H9 (cell line): ENCODE measurements at regions not wholly inside any gene's neighbourhood (a gene's known extent, or its start where the extent isn't known, plus 50 kb on each side); places are given as distances from the start of the nearest gene placed in this dataset.

Experiments
- DNase-seq: peaks from one replicate; pipeline ENCODE4 v3.0.0-alpha.2; 2017
- H2AFZ ChIP-seq: one replicate; pipeline ENCODE4 v1.6.1; 2013; ENCODE audit warnings: mild to moderate bottlenecking, low read length, control low read depth, moderate library complexity
- H2AK5ac ChIP-seq: 2 replicates; pipeline ENCODE4 v1.6.1; 2013; ENCODE audit warnings: low read length, control low read depth, mixed read lengths; ENCODE audit not compliant: insufficient read length
- H2BK120ac ChIP-seq: one replicate; pipeline ENCODE4 v1.6.1; 2013; ENCODE audit warnings: low read depth, mild to moderate bottlenecking, low read length, control low read depth, inconsistent platforms; ENCODE audit not compliant: poor library complexity, severe bottlenecking
- H2BK12ac ChIP-seq: 2 replicates; pipeline ENCODE4 v1.6.1; 2013; ENCODE audit warnings: low read length, control low read depth, mixed read lengths, low read depth; ENCODE audit not compliant: insufficient read length
- H2BK15ac ChIP-seq: 2 replicates; pipeline ENCODE4 v1.6.1; 2013; ENCODE audit warnings: low read depth, low read length, control low read depth
- H2BK20ac ChIP-seq: one replicate; pipeline ENCODE4 v1.6.1; 2013; ENCODE audit warnings: low read depth, mild to moderate bottlenecking, low read length, control low read depth, inconsistent platforms; ENCODE audit not compliant: poor library complexity, severe bottlenecking
- H2BK5ac ChIP-seq: 2 replicates; pipeline ENCODE4 v1.6.1; 2013; ENCODE audit warnings: low read length, control low read depth, mixed read lengths; ENCODE audit not compliant: insufficient read length
- H3K14ac ChIP-seq: 2 replicates; pipeline ENCODE4 v1.6.1; 2013; ENCODE audit warnings: low read length, control low read depth; ENCODE audit not compliant: insufficient read depth
- H3K18ac ChIP-seq: 2 replicates; pipeline ENCODE4 v1.6.1; 2013; ENCODE audit warnings: low read depth, mild to moderate bottlenecking, mixed read lengths, low read length, control low read depth; ENCODE audit not compliant: insufficient read length
- H3K23ac ChIP-seq: 2 replicates; pipeline ENCODE4 v1.6.1; 2013; ENCODE audit warnings: low read length, control low read depth, mixed read lengths, low read depth; ENCODE audit not compliant: insufficient read length
- H3K23me2 ChIP-seq: 2 replicates; pipeline ENCODE4 v1.6.1; 2013; ENCODE audit warnings: low read depth, mild to moderate bottlenecking, mixed read lengths, low read length, control low read depth; ENCODE audit not compliant: insufficient read length, poor library complexity, severe bottlenecking
- H3K27ac ChIP-seq: 2 replicates; pipeline ENCODE4 v1.5.1; 2013; ENCODE audit warnings: low read length, control low read depth, mixed read lengths, low read depth; ENCODE audit not compliant: insufficient read length
- H3K27me3 ChIP-seq: 2 replicates; pipeline ENCODE4 v1.6.1; 2013; ENCODE audit warnings: low read length, control low read depth, inconsistent platforms; ENCODE audit not compliant: insufficient read depth
- H3K4ac ChIP-seq: 2 replicates; pipeline ENCODE4 v1.6.1; 2013; ENCODE audit warnings: low read depth, mild to moderate bottlenecking, control low read depth, inconsistent platforms, low read length, moderate library complexity
- H3K4me1 ChIP-seq: 2 replicates; pipeline ENCODE4 v1.6.1; 2013; ENCODE audit warnings: low read length, control low read depth, inconsistent platforms; ENCODE audit not compliant: insufficient read depth
- H3K4me2 ChIP-seq: 2 replicates; pipeline ENCODE4 v1.6.1; 2013; ENCODE audit warnings: low read length, control low read depth, mixed read lengths; ENCODE audit not compliant: insufficient read length, insufficient read depth
- H3K56ac ChIP-seq: 2 replicates; pipeline ENCODE4 v1.6.1; 2013; ENCODE audit warnings: low read depth, mild to moderate bottlenecking, mixed read lengths, low read length, control low read depth; ENCODE audit not compliant: insufficient read length
- H3K79me1 ChIP-seq: 2 replicates; pipeline ENCODE4 v1.6.1; 2013; ENCODE audit warnings: low read depth, mild to moderate bottlenecking, moderate library complexity, low read length, control low read depth, inconsistent platforms; ENCODE audit not compliant: insufficient read depth, poor library complexity, severe bottlenecking
- H3K79me2 ChIP-seq: 2 replicates; pipeline ENCODE4 v1.6.1; 2013; ENCODE audit warnings: low read length, control low read depth, inconsistent platforms; ENCODE audit not compliant: insufficient read depth
- H3K9ac ChIP-seq: 2 replicates; pipeline ENCODE4 v1.6.1; 2013; ENCODE audit warnings: low read length, control low read depth, mixed read lengths; ENCODE audit not compliant: insufficient read length; ENCODE audit errors: extremely low read depth
- H3K9me3 ChIP-seq: one replicate; pipeline ENCODE4 v1.6.1; 2013; ENCODE audit warnings: low read depth, low read length, inconsistent platforms; ENCODE audit not compliant: control insufficient read depth
- H3T11ph ChIP-seq: one replicate; pipeline ENCODE4 v1.6.1; 2013; ENCODE audit warnings: mild to moderate bottlenecking, low read length, control low read depth, inconsistent platforms
- H4K20me1 ChIP-seq: one replicate; pipeline ENCODE4 v1.6.1; 2013; ENCODE audit not compliant: control insufficient read depth, insufficient read length, insufficient read depth
- H4K5ac ChIP-seq: 2 replicates; pipeline ENCODE4 v1.6.1; 2013; ENCODE audit warnings: low read depth, mild to moderate bottlenecking, mixed read lengths, low read length, control low read depth; ENCODE audit not compliant: insufficient read length
- H4K8ac ChIP-seq: replicated peaks from 2 replicates; pipeline ENCODE4 v1.6.1; 2013; ENCODE audit warnings: low read length, control low read depth, mixed read lengths, low read depth; ENCODE audit not compliant: insufficient read length
- H4K91ac ChIP-seq: 2 replicates; pipeline ENCODE4 v1.6.1; 2013; ENCODE audit warnings: low read depth, mild to moderate bottlenecking, moderate library complexity, mixed read lengths, low read length, control low read depth; ENCODE audit not compliant: insufficient read length
- H3K27ac Mint-ChIP-seq, 3 experiments: 2 replicates in 2 of 3; 3 replicates in 1 of 3; pipeline ENCODE4 v1.8.0; 2020 to 2021; ENCODE audit warnings: mixed read lengths in 3 of 3, mild to moderate bottlenecking in 1 of 3, moderate library complexity in 1 of 3
- H3K27me3 Mint-ChIP-seq: 2 replicates; pipeline ENCODE4 v1.8.0; 2021; ENCODE audit warnings: low read depth, mild to moderate bottlenecking, moderate library complexity, mixed read lengths
- H3K36me3 Mint-ChIP-seq, 3 experiments: 2 replicates in 2 of 3; 3 replicates in 1 of 3; pipeline ENCODE4 v1.8.0; 2020 to 2021; ENCODE audit warnings: low read depth in 3 of 3, mixed read lengths in 3 of 3; ENCODE audit not compliant: insufficient read depth in 1 of 3
- H3K4me1 Mint-ChIP-seq, 2 experiments: 2 replicates each; pipeline ENCODE4 v1.8.0; 2020; ENCODE audit warnings: mixed read lengths in 2 of 2
- H3K4me3 Mint-ChIP-seq, 2 experiments: 2 replicates in 1 of 2; 3 replicates in 1 of 2; pipeline ENCODE4 v1.8.0; 2020 to 2021; ENCODE audit warnings: mild to moderate bottlenecking in 2 of 2, mixed read lengths in 2 of 2, moderate library complexity in 1 of 2
- H3K9me3 Mint-ChIP-seq, 2 experiments: 2 replicates in 1 of 2; 3 replicates in 1 of 2; pipeline ENCODE4 v1.8.0; 2020; ENCODE audit warnings: mild to moderate bottlenecking in 2 of 2, mixed read lengths in 2 of 2, moderate library complexity in 1 of 2
- CTCF ChIP-seq: fragments of 200-600 bp; sonication (generic); conservative IDR thresholded peaks from 3 replicates; pipeline ENCODE4 v1.8.0; 2021; ENCODE audit warnings: antibody characterized with exemption, mild to moderate bottlenecking
- WGBS: extraction: QIAGEN DNeasy Blood & Tissue Kit; methylation state at CpG from one replicate; pipeline ENCODE4 v1.1.7; 2013; ENCODE audit warnings: missing lambda C conversion rate, low lambda C conversion rate, mixed read lengths; ENCODE audit not compliant: insufficient read length; ENCODE audit errors: extremely low coverage; 5-methylcytosine and 5-hydroxymethylcytosine counted together

GRCh38 chr4:8707045-8707781 is 114.6 kb downstream of the CPZ start:
- Mint-ChIP-seq H3K9me3 (no peaks in the 10 kb centered on the region), H3K4me1 (peaks cover 12 to 31% of the 10 kb centered on the region in 2 experiments)

More at GRCh38 chr4:8707045-8707781, 114.6 kb downstream of the CPZ start:
- H3K56ac ChIP-seq: no peak overlapping the region
- no peak overlapping the region for H4K91ac ChIP-seq
- no peak overlapping the region for H4K8ac ChIP-seq
- H3K23ac ChIP-seq: no peak overlapping the region
- DNase-seq: peak; percentile 27
- no peaks in the 10 kb centered on the region for H3K4me1 ChIP-seq
- H3K23me2 ChIP-seq: no peaks in the 10 kb centered on the region
- H2AK5ac ChIP-seq: no peak overlapping the region
- H2BK120ac ChIP-seq: no peak overlapping the region
- no peak overlapping the region; a peak in 1 of 7 replicates for H3K27ac Mint-ChIP-seq
- H3T11ph ChIP-seq: no peak overlapping the region
- H2AFZ ChIP-seq: no peak overlapping the region
- H4K20me1 ChIP-seq: no peaks in the 10 kb centered on the region
- H2BK15ac ChIP-seq: no peak overlapping the region
- no peak overlapping the region for H2BK5ac ChIP-seq
- peaks cover 21% of the 10 kb centered on the region for H3K27me3 Mint-ChIP-seq
- no peak overlapping the region for H3K27ac ChIP-seq
- H3K4me2 ChIP-seq: no peak overlapping the region
- H3K27me3 ChIP-seq: no peaks in the 10 kb centered on the region
- H3K4me3 Mint-ChIP-seq: no peak overlapping the region
- no peak overlapping the region for H3K14ac ChIP-seq
- no peaks in the 10 kb centered on the region for H3K36me3 Mint-ChIP-seq
- H3K9me3 ChIP-seq: no peaks in the 10 kb centered on the region
- no peaks in the 10 kb centered on the region for H3K79me2 ChIP-seq
- H3K4ac ChIP-seq: no peak overlapping the region
- H3K18ac ChIP-seq: no peak overlapping the region
- no peak overlapping the region for H2BK20ac ChIP-seq
- no peak for TF ChIP-seq CTCF
- H4K5ac ChIP-seq: no peak overlapping the region
- no peaks in the 10 kb centered on the region for H3K79me1 ChIP-seq
- no peak overlapping the region for H2BK12ac ChIP-seq
- WGBS: no CpG with 5 or more reads among the region's 15 CpGs
- H3K9ac ChIP-seq: no peak overlapping the region
